GM19324 (cell line): ENCODE measurements at regions not wholly inside any gene's neighbourhood (a gene's known extent, or its start where the extent isn't known, plus 50 kb on each side); places are given as distances from the start of the nearest gene placed in this dataset.

Experiments used
- ATAC-seq: cut with Tn5 transposase; IDR thresholded peaks from one replicate; pipeline ENCODE4 v1.9.1; 2021; ENCODE audit warnings: mild to moderate bottlenecking, moderate library complexity; ENCODE audit not compliant: unreplicated experiment, low FRiP score

GRCh38 chr4:164441109-164441508 is 312.8 kb upstream of the SMIM31 start:
- ATAC-seq = no peak

- no peak for ATAC-seq
Observed at GRCh38 chr4:164442180-164442579, 311.8 kb upstream of the SMIM31 start.

GRCh38 chr4:164446516-164446915 is 307.4 kb upstream of the SMIM31 start:
- no peak for ATAC-seq

GRCh38 chr4:164461901-164462300 is 292.0 kb upstream of the SMIM31 start:
- no peak for ATAC-seq

- ATAC-seq = no peak
Observed at GRCh38 chr4:164462471-164462870, 291.5 kb upstream of the SMIM31 start.

- no peak for ATAC-seq
Observed at GRCh38 chr4:164464313-164464712, 289.6 kb upstream of the SMIM31 start.

- no peak for ATAC-seq
Observed at GRCh38 chr4:164467493-164467892, 286.4 kb upstream of the SMIM31 start.

GRCh38 chr4:164481306-164482091 is 272.4 kb upstream of the SMIM31 start:
- ATAC-seq = no peak

GRCh38 chr4:164482092-164482404 is 271.9 kb upstream of the SMIM31 start:
- ATAC-seq = no peak

GRCh38 chr4:164482758-164483157 is 271.2 kb upstream of the SMIM31 start:
- no peak for ATAC-seq

- ATAC-seq = no peak
Observed at GRCh38 chr4:164483711-164484110, 270.2 kb upstream of the SMIM31 start.

GRCh38 chr4:164484551-164484950 is 269.4 kb upstream of the SMIM31 start:
- ATAC-seq = no peak

GRCh38 chr4:164485136-164485535 is 268.8 kb upstream of the SMIM31 start:
- ATAC-seq = no peak

GRCh38 chr4:164488114-164488513 is 265.8 kb upstream of the SMIM31 start:
- ATAC-seq = no peak

GRCh38 chr4:164501074-164501473 is 252.9 kb upstream of the SMIM31 start:
- no peak for ATAC-seq

GRCh38 chr4:164503874-164504273 is 250.1 kb upstream of the SMIM31 start:
- no peak for ATAC-seq

GRCh38 chr4:164508097-164508496 is 245.8 kb upstream of the SMIM31 start:
- ATAC-seq = no peak

- no peak for ATAC-seq
Observed at GRCh38 chr4:164508771-164509170, 245.2 kb upstream of the SMIM31 start.

GRCh38 chr4:164509951-164510350 is 244.0 kb upstream of the SMIM31 start:
- ATAC-seq = no peak

- no peak for ATAC-seq
Observed at GRCh38 chr4:164512124-164512523, 241.8 kb upstream of the SMIM31 start.

GRCh38 chr4:164514765-164515164 is 239.2 kb upstream of the SMIM31 start:
- ATAC-seq = no peak

GRCh38 chr4:164524789-164525188 is 229.1 kb upstream of the SMIM31 start:
- no peak for ATAC-seq
